Stimulated activated CD4-positive, alpha-beta T cell treated with anti-CD3 and anti-CD28 coated beads, Interleukin-4, amount 100 ng/mL, for 48 hours (primary cell): ENCODE measurements at regions not wholly inside any gene's neighbourhood (a gene's known extent, or its start where the extent isn't known, plus 50 kb on each side); places are given as distances from the start of the nearest gene placed in this dataset.

Experiments
- DNase-seq, 2 donors: peaks; one replicate each; pipeline ENCODE4 v3.0.0-alpha.2; 2020; ENCODE audit warnings: low read depth in 2 of 2

GRCh38 chr9:88733651-88734421 lies 198.9 kb downstream of the NXNL2 start:
- no peak for DNase-seq

GRCh38 chr9:88734527-88734926 lies 199.5 kb downstream of the NXNL2 start:
- no peak for DNase-seq

DNA sequence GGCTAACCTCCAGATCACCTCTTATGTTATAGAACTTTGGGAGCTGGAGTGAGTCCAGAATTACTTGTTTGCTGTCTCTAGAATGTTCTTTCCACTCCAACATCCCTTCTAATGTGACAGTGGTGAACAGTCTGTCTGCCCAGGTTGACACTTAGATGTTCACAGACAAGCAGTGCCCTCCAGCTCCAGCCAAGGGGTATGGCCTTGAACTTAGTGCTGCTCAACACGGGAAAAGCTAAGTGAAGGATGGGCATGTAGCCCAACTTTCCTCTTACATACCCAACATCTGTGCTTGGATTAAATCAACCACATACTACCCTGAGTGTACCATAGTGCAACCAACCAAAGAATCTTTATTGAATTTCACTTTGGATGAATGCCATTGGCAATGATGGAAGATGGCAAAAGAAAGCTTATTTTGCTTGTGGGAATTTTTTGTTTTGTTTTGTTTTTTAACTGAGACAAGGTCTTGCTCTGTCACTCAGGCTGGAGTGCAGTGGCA lies 201.2 kb downstream of the NXNL2 start:
- no peak for DNase-seq

- no peak for DNase-seq
Observed at GRCh38 chr9:88737031-88737430, 202.1 kb downstream of the NXNL2 start.

- no peak for DNase-seq
Observed at GRCh38 chr9:88737876-88738275, 202.9 kb downstream of the NXNL2 start.

- no peak for DNase-seq
Observed at GRCh38 chr9:88738709-88739108, 203.7 kb downstream of the NXNL2 start.

DNA sequence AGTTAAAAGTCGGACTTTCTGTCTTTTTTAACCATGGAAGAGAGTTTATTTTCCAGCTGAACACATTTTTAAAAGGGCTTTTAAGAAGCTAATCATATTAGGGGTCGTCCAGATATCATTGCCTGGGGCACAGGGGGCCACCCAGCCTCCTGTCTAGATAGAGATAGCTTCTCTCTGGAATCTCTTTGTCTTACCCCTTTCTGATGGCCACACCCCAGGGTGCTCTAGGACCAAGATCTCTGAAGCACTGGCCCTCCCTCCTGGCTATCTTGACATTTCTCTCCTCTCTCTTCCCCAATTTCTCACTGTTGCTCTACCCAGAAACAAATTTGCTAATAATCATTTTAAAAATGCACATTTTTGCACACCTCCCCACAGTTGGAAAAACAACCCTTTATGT lies 204.4 kb downstream of the NXNL2 start:
- no peak for DNase-seq

- no peak for DNase-seq
Observed at GRCh38 chr9:88740844-88741243, 205.9 kb downstream of the NXNL2 start.

GRCh38 chr9:88741335-88741734 lies 206.4 kb downstream of the NXNL2 start:
- peak; percentile 9 to 12 for DNase-seq

- DNase-seq, result no peak
Observed at GRCh38 chr9:88742483-88742882, 207.5 kb downstream of the NXNL2 start.

- no peak for DNase-seq
Observed at GRCh38 chr9:88742905-88743304, 207.9 kb downstream of the NXNL2 start.

- no peak for DNase-seq
Observed at GRCh38 chr9:88745276-88746001, 210.5 kb downstream of the NXNL2 start.

DNA sequence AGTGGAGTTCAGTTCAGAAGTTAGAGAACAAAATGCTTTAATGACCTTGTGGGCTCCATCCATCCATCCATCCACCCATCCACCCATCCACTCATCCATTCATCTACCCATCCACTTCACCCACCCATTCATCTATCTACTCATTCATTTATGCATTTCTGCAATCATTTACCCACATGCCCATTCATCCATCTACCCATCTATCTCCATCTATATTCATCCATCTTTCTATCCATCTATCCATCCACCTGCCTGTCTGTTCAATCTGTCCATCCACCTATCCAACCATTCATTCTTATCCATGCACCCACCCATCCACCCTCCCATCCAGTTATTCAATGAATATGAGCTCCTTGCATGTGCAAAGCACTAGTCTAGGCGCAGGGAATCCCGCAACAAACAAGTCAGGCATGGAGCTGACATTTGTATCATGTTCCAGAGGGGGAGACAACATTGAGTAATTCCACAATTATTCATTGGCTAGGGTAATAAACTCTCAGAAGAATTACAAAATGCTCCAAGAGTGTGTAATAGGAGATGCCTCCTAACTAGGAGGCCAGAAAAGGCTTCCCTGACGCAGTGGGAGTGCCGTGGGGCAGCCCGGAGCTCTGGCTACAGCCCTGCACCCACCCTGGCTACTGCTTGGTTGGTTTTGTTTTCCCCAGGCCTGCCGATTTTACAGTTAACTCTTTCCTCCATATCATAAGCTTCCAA lies 211.2 kb downstream of the NXNL2 start:
- no peak for DNase-seq

GRCh38 chr9:88746743-88747398 lies 211.9 kb downstream of the NXNL2 start:
- DNase-seq, result no peak

- DNase-seq, result no peak
Observed at GRCh38 chr9:88747768-88748167, 212.8 kb downstream of the NXNL2 start.

GRCh38 chr9:88748566-88749261 lies 213.7 kb downstream of the NXNL2 start:
- no peak for DNase-seq

GRCh38 chr9:88749420-88749819 lies 214.4 kb downstream of the NXNL2 start:
- DNase-seq, result no peak

DNA sequence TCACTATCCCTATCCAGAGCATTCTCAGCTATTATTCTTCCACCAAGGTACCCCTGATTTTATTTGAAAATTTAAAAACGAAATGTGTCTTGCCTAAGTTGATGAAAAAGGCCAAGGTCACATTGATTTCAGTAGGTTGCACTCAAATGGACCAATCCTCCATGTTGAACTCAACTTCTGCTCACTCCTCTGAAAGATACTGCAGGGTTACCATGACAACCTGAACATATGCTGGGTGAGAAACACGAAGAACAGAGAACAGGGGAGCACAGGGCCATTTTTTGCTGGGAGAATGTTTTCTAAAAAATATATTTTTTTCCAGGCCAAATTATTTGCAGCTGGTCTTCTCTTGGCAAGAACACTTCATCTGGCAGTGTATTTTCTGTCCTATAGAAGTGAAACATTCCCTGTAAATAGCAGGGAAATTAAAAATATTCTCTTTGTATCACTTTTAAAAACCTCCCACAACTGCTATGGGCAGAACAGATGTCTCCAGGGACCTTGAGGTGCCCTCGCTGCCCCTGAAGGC lies 215.9 kb downstream of the NXNL2 start:
- DNase-seq, result no peak

DNA sequence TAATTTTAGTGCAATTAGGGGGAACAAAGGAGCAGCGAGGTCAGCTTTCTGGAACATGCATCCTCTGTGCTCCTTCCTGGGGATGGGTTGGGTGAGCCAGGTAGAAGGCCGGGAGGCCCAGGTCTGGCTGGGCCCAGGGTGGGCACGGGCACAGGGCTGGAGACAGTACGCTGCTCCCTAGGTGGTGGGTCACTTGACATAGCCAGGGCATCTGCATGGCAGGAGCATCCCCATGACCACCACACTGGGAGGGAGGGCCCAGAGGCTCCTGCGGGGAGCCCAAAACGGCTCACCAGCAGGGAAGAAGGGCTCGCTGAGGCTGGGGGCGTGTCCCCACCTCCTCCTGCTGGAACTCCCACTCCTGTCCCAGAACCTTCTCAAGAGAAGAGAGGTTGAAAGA lies 216.8 kb downstream of the NXNL2 start:
- no peak for DNase-seq

- no peak for DNase-seq
Observed at GRCh38 chr9:88753691-88754367, 218.9 kb downstream of the NXNL2 start.

DNA sequence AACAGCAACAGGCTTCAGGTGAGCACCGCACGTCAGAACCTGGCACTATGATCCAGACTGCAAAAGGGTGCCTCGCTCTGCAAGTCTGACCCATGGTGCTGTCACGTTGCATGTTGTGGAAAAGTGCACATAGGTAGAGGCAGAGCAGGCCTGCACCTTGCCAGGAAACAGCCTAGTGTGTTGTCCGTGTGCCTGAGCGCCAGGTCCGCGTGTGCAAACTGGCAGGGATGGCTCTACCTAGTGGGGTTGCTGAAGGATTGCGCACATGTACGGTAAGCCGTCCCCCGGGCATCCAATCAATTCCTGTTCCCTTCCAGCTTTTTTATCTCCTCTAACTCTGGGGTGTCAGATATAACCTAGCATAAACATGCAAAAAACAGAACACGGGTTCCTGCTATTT lies 219.5 kb downstream of the NXNL2 start:
- DNase-seq, result no peak
